Myocyte (in vitro differentiated cells): ENCODE measurements at regions not wholly inside any gene's neighbourhood (a gene's known extent, or its start where the extent isn't known, plus 50 kb on each side); places are given as distances from the start of the nearest gene placed in this dataset.

Experiments used
- DNase-seq: peaks from one replicate; pipeline ENCODE4 v3.0.0-alpha.2; 2012; ENCODE audit warnings: low read depth

DNA sequence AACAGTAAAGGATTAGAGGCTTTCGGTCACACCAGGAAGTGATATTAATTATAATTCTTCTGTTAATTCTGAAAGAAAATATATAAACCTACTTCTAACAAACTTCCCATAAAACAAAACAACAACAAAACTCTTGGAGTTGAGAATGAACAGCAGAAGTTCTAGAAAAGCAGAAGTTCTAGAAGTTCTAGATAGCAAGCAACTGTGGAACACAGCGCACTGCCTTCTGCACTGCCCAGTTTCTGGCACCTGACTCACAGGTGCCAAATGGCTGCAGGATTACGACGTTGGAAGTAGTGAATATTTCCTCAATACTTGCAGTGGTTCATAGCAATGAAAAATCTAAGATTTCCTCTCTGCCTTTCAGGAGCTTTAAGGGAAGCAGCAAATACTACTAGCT is 132.2 kb downstream of the OR13A1 start:
- DNase-seq: no peak

DNA sequence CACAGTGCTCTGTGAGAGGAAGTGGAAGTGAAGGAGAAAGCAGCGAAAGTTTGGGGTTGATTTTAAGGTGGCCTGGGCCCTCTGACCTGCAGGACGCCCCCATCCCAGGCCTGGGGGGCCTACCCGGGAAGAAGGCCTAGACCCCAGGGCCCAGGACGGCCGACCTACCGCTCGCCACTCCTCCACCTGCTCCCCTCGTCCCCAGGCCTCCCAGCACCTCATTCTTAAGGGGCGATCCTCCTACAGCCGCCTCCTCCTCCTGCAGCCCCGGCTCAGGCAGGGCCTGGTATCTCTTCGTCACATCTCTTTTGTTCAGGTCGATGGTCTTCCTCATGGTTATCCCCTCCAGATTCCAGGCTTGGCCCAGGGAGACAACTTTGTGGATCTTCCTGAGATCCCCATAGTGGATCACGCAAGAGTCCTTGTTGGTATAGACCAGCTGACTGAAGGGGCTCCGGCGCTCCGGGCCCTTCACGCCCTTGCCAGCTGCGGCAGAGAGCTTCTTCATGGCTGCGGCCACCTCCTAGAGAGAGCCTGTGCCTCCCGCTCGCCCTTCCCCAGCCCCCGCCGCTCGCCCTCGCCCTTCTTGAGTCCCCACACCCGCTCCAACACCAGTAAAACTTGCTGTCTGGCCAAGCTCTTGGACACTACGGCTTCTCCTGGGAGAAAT is 117.5 kb downstream of the OR13A1 start:
- DNase-seq: no peak

DNA sequence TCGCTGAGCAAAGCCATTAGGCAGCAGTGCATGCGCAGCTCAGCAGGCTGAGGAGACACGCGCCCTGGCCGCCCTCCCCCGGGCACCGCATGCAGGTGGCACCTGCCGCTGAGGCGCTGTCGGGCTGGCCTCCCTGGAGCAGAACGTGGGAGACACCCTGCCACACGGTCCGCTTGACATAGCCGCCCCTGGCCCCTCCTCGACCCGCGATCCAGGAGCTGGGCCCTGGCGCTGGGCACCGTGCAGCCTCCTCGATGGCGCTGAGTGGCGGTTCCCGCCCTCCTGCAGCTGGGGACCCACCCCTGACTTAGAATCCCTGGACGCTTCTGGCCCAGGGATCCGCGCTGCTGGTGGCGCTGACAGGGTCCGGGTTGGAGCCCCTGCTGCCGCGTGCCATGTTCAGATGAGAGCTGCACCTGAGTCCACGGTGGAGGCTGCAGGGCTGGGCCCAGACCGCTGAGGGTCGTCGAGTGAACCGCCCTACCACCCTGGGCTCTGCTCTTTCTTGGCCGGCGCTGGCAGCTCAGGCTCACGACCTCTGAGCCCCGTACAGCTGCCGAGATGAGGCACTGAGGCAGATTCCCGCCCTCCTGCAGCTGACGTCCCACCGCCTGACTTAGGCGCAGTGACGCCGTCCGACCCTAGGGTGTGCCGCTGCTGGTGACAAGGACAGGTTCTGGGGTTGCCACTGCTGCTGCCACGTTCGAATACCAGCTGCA is 116.8 kb downstream of the OR13A1 start:
- DNase-seq: no peak

DNA sequence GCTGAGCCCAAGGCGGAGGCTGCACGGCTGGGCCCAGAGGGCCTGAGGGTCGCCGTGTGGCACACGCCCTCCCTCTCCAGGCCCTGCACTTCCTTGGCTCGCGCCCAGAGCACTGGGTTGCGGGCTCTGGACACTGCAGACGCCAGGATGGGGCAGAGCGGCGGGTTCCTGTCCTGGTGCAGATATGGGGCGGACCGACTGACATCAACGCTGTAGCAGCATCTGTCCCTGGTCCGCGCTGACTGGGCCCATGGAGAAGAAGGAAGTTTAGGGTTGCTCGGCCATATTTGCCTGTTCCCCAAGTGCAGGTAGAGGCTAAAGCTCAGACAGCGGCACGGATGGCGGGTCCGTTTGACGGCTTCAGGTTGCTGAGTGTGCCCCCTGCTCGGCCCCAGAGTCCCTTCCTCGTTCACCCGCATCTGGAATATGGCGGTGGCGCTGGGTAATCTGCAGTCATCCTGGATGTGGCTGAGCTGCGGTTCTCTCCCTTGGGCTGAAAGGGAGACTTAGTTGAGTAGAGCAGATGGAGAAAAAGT is 116.1 kb downstream of the OR13A1 start:
- DNase-seq: no peak

DNA sequence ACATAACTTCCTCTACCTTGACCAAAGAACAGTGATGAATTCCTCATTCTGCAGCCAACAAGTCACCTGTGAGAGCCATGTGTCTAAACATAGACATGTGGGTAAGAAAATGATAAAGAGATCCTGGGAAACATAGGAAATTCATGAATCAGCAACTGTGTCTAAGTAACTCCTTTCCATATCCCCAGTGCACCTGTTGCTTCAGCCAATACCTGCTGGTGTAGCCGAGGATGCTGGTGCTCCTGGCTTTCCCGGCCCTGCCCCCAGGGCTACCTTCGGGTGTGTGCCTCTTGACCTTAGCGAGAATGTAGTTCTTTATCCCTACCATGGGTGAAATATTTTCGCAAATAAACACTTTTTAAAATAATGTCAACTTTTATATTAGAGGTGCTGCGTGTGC is 114.1 kb downstream of the OR13A1 start:
- no peak for DNase-seq

DNA sequence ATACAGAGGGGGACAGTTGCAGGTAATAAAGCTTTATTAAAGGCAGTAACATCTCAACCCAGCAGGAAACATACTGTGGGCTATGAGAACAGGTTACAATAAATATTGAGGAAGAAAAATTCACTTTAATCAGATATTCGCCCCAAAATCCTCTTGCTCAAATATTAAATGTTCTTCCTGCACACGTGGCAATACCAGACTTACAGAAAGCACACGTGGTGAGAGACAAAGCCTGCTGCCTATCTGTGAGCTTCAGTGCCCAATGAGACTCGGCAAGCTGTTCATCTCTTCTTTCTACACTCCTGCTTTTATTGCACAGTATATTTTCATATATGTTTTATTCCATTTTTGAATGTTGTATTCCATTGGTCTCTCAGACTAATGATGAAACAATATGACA is 113.2 kb downstream of the OR13A1 start:
- no peak for DNase-seq

DNA sequence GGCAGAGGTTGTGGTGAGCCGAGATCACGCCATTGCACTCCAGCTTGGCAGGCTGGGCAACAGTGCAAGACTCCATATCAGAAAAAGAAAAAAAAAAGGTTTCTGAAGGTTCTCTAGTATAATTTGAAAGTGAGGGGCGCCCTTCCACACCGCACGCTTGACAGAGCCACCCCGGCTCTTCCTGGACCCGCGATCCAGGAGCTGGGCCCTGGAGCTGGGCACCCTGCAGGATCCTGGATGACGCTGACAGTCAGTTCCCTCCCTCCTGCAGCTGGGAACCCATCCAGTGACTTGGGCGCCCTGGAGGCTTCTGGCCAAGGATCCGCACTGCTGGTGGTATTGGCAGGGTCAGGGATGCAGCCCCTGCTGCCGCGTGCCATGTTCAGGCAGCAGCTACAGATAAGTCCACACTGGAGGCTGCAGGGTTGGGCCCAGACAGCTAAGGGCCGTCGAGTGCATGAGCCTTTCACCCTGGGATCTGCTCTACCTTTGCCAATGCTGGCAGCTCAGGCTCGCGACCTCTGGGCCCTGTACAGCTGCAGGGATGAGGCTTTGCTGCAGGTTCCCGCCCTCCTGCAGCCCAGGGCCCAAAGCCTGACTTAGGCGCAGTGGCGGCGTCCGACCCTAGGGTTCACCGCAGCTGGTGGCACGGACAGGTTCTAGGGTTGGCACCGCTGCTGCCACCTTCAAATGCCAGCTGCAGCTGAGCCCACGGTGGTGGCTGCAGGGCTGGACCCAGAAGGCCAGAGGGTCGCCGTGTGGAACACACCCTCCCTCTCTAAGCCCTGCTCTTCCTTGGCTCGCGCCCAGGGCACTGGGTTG is 110.2 kb downstream of the OR13A1 start:
- DNase-seq: no peak

DNA sequence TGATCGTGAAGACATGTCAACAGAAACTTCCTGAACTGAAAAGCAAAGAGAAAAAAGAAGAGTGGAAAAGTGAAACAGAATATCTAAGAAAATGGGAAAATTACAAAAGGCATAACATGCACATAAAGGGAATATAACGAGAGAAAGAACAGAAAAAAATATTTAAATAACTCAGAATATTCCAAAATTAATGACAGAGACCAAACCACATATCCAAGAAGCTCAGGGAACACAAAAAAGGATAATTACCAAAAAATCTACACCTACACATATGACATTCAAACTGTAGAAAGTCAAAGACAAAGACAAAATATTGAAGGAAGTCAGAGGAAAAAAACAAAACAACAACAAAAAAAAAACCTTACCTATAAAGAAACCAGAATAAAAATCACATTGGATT is 105.5 kb downstream of the OR13A1 start:
- no peak for DNase-seq

DNA sequence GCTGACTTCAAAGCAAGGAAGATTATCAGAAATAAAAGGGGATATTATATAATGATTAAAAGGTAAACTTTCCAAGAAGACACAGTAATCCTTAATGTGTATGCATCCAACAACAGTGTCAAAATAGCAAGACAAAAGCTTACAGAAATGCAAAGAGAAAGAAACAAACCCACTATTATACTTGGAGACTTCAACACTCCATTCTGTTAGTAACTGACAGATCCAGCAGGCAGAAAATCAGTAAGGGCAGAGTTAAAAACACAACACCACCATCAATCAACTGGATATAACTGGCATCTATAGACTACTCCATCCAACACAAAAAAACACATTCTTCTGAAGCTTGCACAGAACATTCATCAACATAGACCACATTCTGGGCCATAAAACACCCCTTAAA is 103.8 kb downstream of the OR13A1 start:
- no peak for DNase-seq

DNA sequence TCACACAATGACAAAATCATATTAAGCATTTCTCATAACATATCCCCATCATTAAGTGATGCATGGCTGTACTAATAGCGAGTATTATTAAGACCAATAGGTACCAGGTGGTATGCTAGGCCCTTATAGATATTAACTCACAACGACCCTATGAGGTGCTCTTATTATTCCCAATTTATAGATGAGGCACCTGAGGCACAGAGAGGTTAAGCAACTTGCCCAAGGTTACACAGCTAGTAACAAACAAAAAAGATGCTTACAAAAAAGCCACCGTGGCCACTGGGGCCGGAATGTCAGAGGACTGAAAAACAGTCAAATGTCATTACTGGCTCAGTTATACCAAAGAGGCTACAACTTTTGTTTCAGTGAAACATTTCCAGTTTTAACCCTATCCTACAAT is 96.0 kb downstream of the OR13A1 start:
- DNase-seq: no peak

DNA sequence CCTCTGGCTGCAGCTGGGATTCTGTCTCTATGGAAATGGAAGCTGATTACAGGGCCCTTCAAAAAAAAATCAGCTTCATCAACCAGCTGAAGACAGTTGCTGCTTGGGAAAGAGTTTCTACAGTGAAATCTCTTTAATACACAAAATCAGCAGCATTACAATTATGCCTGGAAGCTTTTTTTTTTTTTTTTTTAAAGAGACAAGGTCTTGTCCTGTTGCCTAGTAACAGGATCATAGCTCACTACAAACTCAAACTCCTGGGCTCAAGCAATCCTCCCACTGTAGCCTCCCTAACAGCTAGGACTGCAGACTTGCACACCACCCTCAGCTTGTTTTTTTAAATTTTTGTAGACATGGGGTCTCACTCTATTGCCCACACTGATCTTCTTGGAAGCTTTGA is 94.5 kb downstream of the OR13A1 start:
- no peak for DNase-seq

DNA sequence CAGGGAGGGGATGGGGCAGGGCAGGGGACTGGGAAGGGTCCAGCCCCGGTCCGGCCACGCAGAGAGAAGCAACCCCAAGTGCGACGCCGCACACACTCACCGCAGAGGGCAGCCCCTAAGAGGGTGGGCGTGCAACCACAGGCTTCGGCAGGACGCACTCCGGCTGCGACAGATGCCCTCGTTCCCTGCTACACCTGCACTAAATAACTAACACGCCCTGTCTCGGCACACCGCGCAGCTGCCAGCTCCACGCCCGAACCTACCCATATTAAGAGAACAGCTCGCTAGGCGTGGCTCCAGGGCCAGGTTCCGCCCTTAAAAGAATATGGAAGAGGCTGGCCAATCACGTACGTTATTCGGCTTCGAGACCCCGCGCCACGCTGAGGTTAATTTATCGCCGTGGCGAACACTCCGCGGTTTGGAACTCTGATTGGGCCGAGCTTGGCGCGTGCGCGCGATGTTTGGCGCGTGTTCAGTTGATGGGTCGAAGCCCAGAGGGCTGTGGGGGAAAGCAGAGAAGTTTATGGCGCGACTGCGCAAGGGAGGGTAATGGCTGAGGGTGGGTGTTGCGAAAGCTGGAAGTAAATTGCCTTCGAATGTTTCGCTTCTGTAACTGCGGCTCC is 91.1 kb downstream of the OR13A1 start:
- no peak for DNase-seq

DNA sequence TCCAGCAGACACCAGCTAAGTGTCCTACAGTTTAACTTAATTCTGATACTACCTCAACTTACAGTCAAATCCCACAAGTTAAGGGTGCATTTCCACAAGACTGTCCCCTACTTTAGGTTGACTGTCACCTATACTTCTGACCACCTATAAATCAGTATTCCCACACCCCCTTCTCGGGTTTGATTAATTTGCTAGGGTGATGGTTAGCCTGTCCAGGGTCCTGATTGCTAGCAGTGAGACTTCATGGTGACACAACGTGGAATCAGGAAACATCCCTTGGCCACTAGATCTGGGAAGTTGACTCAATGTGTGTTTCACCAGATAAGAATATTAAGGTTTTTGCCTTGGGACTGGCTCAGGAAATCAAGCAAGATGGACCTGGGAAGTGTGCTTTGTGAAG is 88.4 kb downstream of the OR13A1 start:
- no peak for DNase-seq

DNA sequence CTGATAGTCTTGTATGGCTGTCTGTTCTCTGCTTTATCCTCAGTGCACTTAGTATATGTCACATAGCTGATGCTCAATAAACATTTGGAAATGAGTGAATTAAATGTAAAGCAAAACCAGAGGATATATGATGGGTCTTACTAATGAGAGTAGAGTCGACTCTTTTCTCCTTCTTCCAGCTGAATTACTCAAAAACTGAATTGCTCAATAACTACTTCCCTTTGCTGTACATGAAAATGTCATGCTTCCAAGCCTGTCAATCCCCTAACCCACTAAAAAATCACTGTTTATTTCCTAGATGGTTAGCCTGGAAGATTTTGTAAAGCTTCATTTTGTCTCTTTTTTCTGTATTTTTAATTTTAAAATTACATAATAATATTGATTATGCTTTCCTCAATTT is 88.0 kb downstream of the OR13A1 start:
- no peak for DNase-seq

DNA sequence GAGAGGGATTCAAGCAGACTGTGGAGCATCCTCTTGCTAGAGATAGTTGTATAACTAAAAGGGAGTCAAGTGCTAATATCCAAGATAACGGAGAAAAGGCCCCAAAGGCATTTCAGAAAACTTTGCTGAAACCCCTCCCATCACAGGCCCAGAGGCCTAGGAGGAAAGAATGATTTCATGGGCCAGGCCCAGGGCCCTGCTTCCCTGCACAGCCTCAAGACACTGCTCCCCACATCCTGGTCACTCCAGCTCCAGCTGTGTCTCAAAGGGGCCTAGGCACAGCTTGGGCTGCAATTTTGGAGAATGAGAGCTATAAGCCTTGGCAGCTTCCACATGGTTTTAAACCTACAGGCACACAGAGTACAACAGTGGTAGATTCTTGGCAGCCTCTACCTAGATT is 85.6 kb downstream of the OR13A1 start:
- DNase-seq: no peak

DNA sequence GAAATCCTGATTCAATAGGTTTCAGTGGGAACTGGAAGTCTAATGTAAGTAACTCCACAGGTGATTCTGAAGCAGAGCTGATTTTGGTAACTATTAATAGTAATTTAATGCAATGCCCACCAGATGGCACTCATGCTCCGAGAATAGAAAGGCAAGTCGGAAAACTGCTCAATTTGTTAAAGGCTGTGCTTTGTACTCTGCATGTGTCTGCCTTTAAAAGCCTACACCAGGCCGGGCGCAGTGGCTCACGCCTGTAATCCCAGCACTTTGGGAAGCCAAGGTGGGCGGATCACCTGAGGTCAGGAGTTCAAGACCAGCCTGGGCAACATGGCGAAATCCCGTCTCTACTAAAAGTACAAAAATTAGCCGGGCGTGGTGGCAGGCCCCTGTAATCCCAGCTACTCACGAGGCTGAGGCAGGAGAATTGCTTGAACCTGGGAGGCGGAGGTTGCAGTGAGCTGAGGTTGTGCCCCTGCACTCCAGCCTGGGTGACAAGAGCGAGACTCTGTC is 80.1 kb downstream of the OR13A1 start:
- peak; percentile 83 for DNase-seq

DNA sequence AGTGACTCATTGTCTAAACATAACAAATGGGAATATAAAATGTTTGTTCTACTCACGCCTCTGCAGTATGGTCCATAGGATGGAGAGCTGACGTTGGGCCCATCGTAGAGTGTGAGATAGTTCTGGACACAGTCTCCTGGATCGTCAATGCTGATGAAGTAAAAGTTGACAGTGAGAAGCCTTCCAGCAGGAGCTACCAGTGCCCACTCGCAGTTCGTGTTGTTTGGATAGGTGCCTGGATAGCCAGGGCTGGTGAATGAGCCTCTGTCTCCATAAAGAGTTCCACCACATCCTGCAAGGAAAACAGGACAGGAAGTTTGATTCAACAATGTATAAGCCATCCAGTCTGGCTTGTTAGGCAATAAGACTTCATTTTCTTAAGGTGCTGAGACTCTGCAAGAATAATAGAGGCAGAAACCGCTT is 79.6 kb downstream of the OR13A1 start:
- DNase-seq: no peak

DNA sequence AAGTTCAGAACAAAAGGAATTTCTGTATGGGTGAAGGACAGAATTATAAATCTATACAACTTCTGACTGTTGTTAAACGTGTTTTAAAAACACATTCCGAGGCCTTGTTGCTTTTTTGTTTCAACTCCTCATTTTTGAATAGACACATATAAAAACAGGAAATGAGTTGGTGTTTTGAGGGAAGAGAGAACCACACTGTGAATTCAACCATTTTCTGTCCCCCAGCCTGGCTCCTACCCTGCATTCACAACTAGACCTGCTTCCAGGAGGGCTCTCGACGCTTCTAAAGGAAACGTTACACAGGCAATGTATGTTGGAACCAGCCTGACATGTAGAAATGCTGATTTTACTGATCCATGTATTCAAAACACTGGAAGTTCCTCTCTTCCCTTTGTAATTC is 76.5 kb downstream of the OR13A1 start:
- no peak for DNase-seq

DNA sequence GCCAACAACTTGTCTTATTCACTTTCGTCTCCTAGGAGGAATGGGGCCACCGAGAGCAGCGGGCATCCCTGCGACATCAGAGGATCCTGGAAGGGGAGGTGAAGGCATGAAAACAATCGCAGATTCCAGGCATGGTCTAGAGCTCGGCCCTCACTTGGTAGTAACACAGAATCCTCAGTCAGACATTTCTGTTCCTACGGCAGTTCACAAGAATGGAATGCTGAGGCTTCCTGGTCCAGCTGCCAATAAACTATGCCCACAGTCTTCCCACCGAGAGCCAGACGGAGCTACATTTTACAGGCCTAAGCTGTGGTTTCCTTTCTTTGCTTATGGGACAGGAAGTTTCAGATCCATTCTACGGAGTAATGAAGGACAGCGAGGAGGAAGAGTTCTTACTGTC is 75.8 kb downstream of the OR13A1 start:
- peak; percentile 44 for DNase-seq

DNA sequence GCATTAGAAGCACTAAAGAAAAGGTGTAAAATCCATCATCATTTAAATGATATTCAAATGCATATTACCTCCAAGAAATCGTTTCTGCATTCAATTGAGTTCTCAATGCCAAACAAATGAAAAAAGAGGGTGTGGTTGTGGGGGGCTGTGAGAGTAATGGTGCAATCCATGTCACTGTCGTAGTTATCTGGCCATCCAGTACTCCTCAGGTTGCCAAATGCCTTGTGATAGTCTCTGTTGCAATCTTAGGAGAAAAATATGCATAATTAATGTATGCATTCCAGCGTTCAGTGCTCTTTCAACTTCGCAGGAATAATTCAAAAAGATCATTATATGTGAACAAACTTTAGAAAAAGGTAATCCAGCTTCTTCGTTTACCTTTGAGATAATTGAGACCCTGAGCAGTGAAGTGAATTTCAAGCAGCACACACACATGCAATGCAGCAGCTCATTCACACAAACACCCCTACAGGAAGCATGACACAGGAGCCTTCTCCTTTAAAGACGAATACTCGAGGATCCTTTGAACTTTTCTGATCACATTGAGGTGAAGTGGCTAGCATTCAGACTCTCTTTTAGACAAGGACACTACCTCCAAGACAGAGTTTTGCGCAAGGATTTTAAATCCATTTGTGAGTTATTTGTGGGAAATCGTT is 73.4 kb downstream of the OR13A1 start:
- no peak for DNase-seq

DNA sequence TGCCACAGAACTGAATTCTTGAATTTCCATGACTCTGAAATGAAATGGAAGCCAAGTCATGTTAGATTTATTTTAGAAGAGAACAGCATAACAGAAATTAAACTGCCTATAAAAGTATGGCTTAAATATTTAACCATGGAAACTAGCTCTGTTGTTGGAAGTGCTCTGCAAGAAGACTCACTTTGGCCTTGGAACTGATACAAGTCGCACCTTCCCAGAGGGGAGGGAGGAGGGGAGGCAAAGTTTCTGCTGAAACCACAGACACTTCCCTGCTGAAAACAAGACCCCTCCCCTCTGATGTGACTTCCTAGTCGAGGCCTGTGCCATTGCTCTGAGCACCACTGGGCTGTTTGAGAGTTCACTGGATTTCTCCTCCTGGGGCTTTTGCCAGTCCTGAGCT is 72.1 kb downstream of the OR13A1 start:
- DNase-seq: no peak
